ENCODE measurements at regions not wholly inside any gene's neighbourhood (a gene's known extent, or its start where the extent isn't known, plus 50 kb on each side); places are given as distances from the start of the nearest gene placed in this dataset.

DNA sequence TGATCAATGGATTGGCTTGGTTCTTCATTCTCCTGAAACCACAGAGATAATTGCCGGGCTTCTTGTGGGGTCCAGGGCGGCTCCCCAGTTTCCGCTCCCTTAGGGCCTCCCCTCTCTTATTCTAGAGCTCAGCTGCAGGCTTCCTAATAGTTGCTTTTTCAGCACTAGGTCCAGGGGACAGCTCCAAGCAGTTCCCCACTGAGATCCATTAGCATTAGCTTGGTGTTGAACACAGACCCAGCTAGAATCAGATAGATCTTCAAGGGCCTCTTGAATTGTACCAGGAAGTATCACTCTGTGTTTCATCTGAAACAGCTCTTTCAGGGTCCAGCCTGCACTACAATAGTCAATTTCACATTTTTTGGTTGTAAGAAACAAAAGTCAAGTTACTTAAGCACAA, 238.7 kb downstream of the SEC23IP start:
- TF ChIP-seq PBX3 (IDR thresholded peaks at IDR 0.05) (no peak), KDM5A (IDR thresholded peaks at IDR 0.05) (no peak), CTCF (IDR thresholded peaks at IDR 0.05) (no peak), POLR2A (IDR thresholded peaks at IDR 0.05; ENCODE audit: low read length) (no peak)
